ENCODE measurements at regions not wholly inside any gene's neighbourhood (a gene's known extent, or its start where the extent isn't known, plus 50 kb on each side); places are given as distances from the start of the nearest gene placed in this dataset.

- no peaks in the 10 kb centered on the region for H3K9me3 ChIP-seq (ENCODE audit: low read length)
- H2AFZ ChIP-seq (ENCODE audit: low read length), result no peak overlapping the region
- H3K27me3 ChIP-seq (ENCODE audit: insufficient read depth, low read length), result no peaks in the 10 kb centered on the region
- H3K27ac ChIP-seq (ENCODE audit: low read depth, low read length, poor library complexity, severe bottlenecking), result no peak overlapping the region
- no peaks in the 10 kb centered on the region for H3F3A ChIP-seq (ENCODE audit: insufficient read depth, low read length)
- no peaks in the 10 kb centered on the region for H3K36me3 ChIP-seq (ENCODE audit: insufficient read depth, low read length)
- H3K4me3 ChIP-seq (ENCODE audit: low read depth, low read length, poor library complexity, severe bottlenecking), result no peak overlapping the region
- no peaks in the 10 kb centered on the region for H4K20me1 ChIP-seq (ENCODE audit: insufficient read depth, low read length)
- H3K4me1 ChIP-seq (ENCODE audit: insufficient read depth, low read length, severe bottlenecking), result no peaks in the 10 kb centered on the region
- no peak for TF ChIP-seq EZH2 (IDR thresholded peaks at IDR 0.05; ENCODE audit: borderline replicate concordance, low read length)
- TF ChIP-seq CTCF (IDR thresholded peaks at IDR 0.05; ENCODE audit: low read length), result no peak
- H3K79me2 ChIP-seq (ENCODE audit: insufficient read depth, low read length), result no peaks in the 10 kb centered on the region
- no peaks in the 10 kb centered on the region for H3K9me2 ChIP-seq (ENCODE audit: low read depth, low read length)
- H3K4me2 ChIP-seq (ENCODE audit: low read length), result no peak overlapping the region
- H3K9ac ChIP-seq (ENCODE audit: low read length), result no peak overlapping the region
These were observed 159.1 kb upstream of the KL start for GRCh38 chr13:32857077-32857476.

GRCh38 chr13:32857689-32858088, 158.5 kb upstream of the KL start:
- Histone ChIP-seq H3K4me1 (ENCODE audit: insufficient read depth, low read length, severe bottlenecking) (no peaks in the 10 kb centered on the region), H3K27me3 (ENCODE audit: insufficient read depth, low read length) (no peaks in the 10 kb centered on the region), H3K9me3 (ENCODE audit: low read length) (no peaks in the 10 kb centered on the region), H3F3A (ENCODE audit: insufficient read depth, low read length) (no peaks in the 10 kb centered on the region), H3K79me2 (ENCODE audit: insufficient read depth, low read length) (no peaks in the 10 kb centered on the region), H3K9ac (ENCODE audit: low read length) (no peak overlapping the region), H3K27ac (ENCODE audit: low read depth, low read length, poor library complexity, severe bottlenecking) (no peak overlapping the region), H2AFZ (ENCODE audit: low read length) (no peak overlapping the region), H3K4me2 (ENCODE audit: low read length) (no peak overlapping the region), H3K4me3 (ENCODE audit: low read depth, low read length, poor library complexity, severe bottlenecking) (no peak overlapping the region), H4K20me1 (ENCODE audit: insufficient read depth, low read length) (no peaks in the 10 kb centered on the region), H3K36me3 (ENCODE audit: insufficient read depth, low read length) (no peaks in the 10 kb centered on the region), H3K9me2 (ENCODE audit: low read depth, low read length) (no peaks in the 10 kb centered on the region)
- TF ChIP-seq CTCF (IDR thresholded peaks at IDR 0.05; ENCODE audit: low read length) (no peak), EZH2 (IDR thresholded peaks at IDR 0.05; ENCODE audit: borderline replicate concordance, low read length) (no peak)

- no peaks in the 10 kb centered on the region for H3K9me3 ChIP-seq (ENCODE audit: low read length)
- H3K4me1 ChIP-seq (ENCODE audit: insufficient read depth, low read length, severe bottlenecking), result no peaks in the 10 kb centered on the region
- no peak overlapping the region for H2AFZ ChIP-seq (ENCODE audit: low read length)
- no peak overlapping the region for H3K27ac ChIP-seq (ENCODE audit: low read depth, low read length, poor library complexity, severe bottlenecking)
- no peak overlapping the region for H3K4me3 ChIP-seq (ENCODE audit: low read depth, low read length, poor library complexity, severe bottlenecking)
- H3K4me2 ChIP-seq (ENCODE audit: low read length), result no peak overlapping the region
- H3F3A ChIP-seq (ENCODE audit: insufficient read depth, low read length), result no peaks in the 10 kb centered on the region
- no peaks in the 10 kb centered on the region for H3K79me2 ChIP-seq (ENCODE audit: insufficient read depth, low read length)
- no peaks in the 10 kb centered on the region for H4K20me1 ChIP-seq (ENCODE audit: insufficient read depth, low read length)
- H3K9ac ChIP-seq (ENCODE audit: low read length), result no peak overlapping the region
- H3K36me3 ChIP-seq (ENCODE audit: insufficient read depth, low read length), result no peaks in the 10 kb centered on the region
- TF ChIP-seq CTCF (IDR thresholded peaks at IDR 0.05; ENCODE audit: low read length), result no peak
- no peak for TF ChIP-seq EZH2 (IDR thresholded peaks at IDR 0.05; ENCODE audit: borderline replicate concordance, low read length)
- H3K27me3 ChIP-seq (ENCODE audit: insufficient read depth, low read length), result no peaks in the 10 kb centered on the region
- no peaks in the 10 kb centered on the region for H3K9me2 ChIP-seq (ENCODE audit: low read depth, low read length)
These were observed 156.4 kb upstream of the KL start for GRCh38 chr13:32859707-32860292.

All from OCI-LY1 (cell line).